ENCODE measurements at regions not wholly inside any gene's neighbourhood (a gene's known extent, or its start where the extent isn't known, plus 50 kb on each side); places are given as distances from the start of the nearest gene placed in this dataset.

- TF ChIP-seq EZH2 (IDR thresholded peaks at IDR 0.05) (no peak), POLR2AphosphoS5 (IDR thresholded peaks at IDR 0.05; ENCODE audit: borderline replicate concordance, low read depth, low read length) (no peak), FOXP2 (optimal IDR thresholded peaks at IDR 0.05; ENCODE audit: control extremely low read depth, extremely low read length, insufficient read depth) (no peak)
Measured at GRCh38 chrX:57848857-57849256, 61.4 kb downstream of the ZXDA start.
